ENCODE measurements at regions not wholly inside any gene's neighbourhood (a gene's known extent, or its start where the extent isn't known, plus 50 kb on each side); places are given as distances from the start of the nearest gene placed in this dataset.
A peak's percentile ranks its signal among the peaks of the same experiment; 100 is the strongest.
"Not testable (repeated sequence)": the region's sequence is repeated elsewhere in the genome, so short reads cannot be mapped to it uniquely, and the experiment has no call there.

DNA sequence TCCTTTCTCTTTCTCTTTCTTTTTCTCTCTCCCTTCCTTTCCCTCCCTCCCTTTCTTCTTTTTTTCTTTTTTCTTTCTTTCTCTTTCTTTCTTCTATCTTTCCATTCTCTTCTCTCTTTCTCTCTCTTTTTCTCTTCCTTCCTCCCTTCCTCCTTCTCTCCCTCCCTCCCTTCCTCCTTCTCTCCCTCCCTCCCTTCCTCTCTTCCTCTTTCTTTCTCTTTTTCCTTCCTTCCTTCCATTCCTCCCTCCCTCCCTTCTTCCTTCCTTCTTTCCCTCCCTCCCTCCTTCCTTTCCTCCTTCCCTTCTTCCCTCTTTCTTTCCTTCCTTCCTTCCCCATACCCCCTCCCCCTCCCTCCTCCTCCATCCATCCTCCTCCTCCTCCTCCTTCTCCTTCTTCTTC is 243.3 kb upstream of the CTNND2 start:
- no peak for DNase-seq (ENCODE audit: low read depth)

DNA sequence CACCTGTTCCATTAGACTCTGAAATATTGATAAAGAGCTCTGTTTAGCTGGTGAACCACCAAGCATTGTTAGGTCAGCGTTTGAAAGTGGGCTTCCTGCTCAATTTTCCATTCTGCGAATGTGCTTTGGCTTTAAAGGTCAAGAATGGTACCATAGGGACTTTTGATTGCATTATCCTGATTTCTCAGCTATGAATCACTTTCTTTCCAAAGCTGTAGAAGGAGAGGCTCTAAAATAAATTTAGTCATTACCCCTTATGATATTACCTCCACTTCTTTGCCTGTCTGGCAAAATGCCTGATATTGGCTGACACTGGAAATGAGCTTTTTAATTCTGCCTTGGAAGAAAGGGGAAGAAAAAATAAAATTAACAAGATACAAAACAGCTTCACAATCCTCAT is 237.2 kb upstream of the CTNND2 start:
- peak; percentile 27 for DNase-seq (ENCODE audit: low read depth)

DNA sequence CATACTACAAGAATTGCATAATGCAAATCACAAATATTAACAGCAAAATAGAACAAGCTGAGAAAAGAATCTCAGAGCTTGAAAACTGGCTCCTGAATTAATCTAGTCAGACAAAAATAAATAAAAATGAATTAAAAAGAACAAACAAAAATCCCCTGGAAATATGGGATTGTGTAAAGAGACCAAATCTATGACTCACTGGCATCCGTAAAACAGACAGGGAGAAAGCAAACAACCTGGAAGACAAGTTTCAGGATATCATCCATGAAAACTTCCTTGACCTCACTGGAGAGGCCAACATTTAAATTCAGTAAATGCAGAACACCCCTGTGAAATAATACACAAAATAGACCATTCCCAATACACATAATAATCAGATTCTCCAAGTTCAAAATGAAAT is 229.3 kb upstream of the CTNND2 start:
- no peak for DNase-seq (ENCODE audit: low read depth)

DNA sequence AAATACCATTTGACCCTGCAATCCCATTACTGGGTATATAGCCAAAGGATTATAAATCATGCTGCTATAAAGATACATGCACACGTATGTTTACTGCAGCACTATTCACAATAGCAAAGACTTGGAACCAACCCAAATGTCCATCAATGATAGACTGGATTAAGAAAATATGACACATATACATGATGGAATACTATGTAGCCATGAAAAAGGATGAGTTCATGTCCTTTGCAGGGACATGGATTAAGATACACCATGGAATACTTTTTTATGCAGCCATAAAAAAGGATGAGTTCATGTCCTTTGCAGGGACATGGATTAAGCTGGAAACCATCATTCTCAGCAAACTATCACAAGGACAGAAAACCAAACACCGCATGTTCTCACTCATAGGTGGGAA is 226.8 kb upstream of the CTNND2 start:
- not testable (repeated sequence) for DNase-seq (ENCODE audit: low read depth)

DNA sequence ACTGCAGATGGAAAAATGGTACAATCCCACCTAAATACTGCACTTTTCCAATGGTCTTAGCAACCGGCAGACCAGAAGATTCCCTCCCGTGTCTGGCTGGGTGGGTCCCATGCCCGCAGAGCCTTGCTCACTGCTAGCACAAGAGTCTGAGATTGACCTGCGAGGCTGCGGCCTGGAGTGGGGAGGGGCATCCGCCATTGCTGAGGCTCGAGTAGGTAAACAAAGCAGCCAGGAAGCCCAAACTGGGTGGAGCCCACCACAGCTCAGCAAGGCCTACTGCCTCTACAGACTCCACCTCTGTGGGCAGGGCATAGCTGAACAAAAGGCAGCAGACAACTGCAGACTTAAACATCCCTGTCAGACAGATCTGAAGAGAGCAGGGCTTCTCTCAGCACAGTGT is 221.6 kb upstream of the CTNND2 start:
- no peak for DNase-seq (ENCODE audit: low read depth)

DNA sequence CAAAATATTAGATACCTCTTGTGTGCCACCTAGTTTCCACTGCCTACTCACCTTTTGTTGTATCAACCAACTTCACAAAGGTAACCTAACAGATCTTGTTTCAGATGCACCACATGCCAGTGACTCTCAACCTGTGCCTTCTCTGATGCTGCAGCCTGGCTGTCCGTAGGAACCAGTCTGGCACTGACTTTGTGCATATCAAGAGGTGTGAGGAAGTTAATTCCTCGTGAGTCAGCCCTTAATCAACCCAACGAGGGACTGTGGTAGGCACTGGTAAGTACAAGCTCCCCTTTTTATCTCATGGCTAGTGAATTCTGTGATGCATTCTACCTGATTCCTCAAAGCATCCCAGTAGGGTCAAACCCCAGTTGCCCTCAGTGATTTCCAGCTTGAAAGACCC is 215.4 kb upstream of the CTNND2 start:
- DNase-seq (ENCODE audit: low read depth) = no peak

DNA sequence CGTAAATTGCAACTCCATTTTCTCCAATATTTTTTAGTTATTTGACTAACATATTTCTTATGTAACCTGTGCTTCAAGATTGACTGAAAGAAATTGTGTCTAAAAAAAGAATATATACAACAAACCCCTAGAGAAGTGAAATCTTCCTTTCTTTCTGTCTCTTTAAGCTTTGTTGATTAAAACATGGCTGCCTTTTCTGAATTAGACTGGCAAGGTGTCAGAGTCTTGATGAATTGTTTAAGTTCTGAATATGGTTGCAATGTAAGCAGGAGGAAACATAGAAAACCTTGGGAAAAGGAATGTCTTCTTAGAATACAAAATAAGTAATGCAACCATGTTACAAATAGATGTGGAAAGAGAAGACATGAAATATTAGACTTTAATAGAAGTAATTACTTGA is 209.8 kb upstream of the CTNND2 start:
- DNase-seq (ENCODE audit: low read depth) = no peak

DNA sequence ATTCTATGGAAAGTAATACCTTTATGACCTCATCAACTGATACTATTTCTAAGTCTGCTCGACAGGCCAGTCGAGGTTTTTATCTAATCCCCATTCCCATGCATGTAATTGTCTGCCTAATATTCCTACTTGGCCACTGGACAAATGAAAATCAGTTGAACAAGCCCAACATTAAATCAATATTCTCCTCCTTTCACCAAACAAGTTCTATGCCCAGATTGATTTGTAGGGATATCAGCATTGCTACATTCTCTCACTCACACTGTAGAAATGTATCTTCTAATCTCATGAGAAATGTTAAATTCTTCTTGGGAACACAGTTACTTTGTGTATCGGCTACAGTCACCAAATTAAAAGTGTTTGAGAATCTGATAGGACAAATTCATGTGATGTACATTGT is 208.8 kb upstream of the CTNND2 start:
- no peak for DNase-seq (ENCODE audit: low read depth)

DNA sequence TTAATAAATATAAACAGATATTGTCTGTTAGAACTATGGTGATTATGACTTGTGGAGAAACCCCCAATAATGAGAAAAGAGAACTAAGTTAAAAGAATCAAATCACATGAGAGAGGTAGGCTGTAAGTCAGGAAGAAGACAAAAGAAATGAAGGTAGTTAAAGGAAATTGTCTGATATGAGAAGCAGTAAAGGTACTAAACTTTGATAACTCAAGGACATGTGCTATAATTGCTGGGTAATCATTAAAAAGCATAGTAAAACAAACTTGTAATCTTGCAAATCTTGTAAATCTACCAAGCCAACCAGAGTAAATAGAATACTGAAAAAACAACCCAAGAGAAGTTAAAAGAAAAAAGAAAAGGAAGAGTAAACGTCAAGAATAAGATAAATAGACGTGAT is 207.0 kb upstream of the CTNND2 start:
- no peak for DNase-seq (ENCODE audit: low read depth)

DNA sequence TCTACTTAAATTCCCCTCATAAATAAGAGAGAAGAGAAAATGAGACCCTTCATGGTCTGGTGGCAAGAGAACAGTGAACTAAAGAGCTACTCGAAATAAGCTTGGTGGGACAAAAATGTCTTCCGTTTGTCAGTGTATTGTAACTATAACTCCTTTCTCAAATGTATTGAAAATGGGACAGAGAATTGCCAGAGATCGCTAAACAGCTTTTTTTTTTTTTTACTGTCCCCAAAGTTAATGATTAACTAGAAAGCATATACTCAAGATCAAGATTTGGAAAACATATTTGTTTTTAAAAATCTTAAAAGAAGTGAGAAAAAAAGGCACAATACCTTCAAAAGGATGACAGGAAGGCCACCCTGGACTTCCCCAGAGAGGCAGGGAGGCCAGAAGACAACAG is 206.4 kb upstream of the CTNND2 start:
- no peak for DNase-seq (ENCODE audit: low read depth)

DNA sequence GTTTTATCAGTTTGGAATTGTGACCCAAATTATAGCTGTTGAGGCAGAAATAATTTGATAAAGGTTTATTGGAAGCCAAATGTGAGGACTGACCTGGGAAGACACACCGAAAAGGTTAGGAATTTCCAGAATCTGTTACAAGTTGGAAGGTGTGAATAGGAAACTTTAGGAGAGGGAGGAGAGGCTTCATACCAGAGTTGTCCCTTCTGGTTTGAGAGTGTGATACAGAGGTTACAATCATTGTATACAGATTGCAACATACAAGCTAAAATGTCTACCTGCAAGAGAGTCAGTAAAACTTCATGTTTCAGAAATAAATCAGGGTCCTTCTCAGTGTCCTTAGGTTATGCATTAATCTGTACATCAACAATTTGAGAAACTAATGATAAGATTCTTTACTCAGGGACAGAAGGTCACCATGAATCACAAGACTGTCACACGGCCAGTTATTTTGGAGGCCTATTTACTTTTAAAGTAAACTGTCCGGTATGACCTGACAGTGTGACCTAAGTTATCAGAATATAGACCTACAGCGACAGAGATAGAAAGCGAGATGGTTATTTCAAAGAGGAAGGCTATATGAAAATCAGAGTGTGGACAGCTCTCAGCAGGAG is 204.9 kb upstream of the CTNND2 start:
- DNase-seq (ENCODE audit: low read depth) = no peak

DNA sequence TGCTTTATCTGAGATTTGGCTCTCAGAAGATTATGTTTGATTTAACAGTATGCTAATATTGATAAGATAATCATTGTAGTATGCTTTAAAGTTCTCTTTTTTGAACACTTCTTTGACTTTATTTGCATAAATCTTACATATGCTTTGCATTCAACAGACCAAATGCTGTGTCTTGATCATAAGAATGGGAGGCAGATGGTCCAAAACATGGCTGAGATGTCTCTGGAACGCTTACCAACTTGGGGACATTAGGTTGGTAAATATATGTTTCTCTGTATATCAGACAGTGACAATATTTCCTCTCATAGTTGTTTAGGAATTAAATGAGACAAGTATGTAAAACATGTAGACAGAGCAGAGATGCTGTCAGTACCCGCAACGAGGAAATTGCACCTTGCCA is 197.9 kb upstream of the CTNND2 start:
- DNase-seq (ENCODE audit: low read depth) = no peak

DNA sequence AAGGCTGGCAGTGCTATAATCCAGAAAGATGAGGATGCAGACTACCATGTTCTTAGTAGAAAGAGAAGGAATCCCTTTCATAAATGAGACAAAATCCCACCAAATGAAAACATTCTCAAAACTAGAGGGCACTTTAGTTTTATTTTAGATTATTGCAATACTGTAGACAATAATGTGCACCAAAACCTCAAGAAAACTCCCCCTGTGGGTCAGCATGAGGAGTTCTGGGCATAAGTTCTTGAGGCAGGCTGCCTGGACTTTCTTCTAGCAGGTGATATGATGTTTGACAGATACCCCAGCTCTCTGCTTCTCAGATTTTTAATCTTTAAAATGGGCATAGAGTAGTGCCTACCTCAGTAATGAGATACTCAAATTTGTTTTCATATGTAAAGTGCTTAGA is 196.3 kb upstream of the CTNND2 start:
- DNase-seq (ENCODE audit: low read depth) = peak; percentile 4

DNA sequence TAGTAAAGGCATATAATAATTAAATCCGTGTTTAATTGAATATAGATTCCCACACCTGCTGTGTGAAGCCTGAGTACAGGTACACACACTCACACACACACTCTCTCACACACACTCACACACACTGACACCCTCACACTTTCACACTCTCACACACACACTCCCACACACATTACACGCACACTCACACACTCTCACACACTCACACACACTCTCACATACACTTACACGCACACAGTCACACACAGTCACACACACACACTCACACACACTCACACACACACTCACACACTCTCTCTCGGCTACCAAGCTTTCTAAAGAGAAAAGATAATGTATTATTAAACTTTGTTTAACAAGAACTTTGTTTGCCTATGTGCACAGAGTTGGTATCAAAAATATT is 195.1 kb upstream of the CTNND2 start:
- DNase-seq (ENCODE audit: low read depth) = no peak

DNA sequence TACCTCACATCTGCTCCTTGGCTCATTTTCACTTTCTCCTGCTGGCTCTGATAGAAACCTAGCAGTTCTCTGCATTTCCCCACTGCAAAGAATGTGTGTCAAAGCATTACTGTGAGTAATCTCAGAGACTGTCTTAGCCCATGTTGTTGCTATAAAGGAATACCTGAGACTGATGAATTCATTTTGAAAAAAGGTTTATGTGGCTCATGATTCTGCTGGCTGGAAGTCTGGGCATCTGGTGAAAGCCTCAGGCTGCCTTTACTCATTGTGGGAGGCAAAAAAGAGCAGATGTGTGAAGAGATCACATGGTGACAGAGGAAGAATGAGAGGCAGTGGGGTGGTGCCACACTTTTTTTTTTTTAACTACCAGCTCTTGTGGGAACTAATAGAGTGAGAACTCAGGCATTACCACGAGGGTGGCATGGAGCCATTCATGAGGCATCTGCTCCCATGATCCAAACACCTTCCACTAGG is 191.6 kb upstream of the CTNND2 start:
- DNase-seq (ENCODE audit: low read depth) = peak; percentile 78

DNA sequence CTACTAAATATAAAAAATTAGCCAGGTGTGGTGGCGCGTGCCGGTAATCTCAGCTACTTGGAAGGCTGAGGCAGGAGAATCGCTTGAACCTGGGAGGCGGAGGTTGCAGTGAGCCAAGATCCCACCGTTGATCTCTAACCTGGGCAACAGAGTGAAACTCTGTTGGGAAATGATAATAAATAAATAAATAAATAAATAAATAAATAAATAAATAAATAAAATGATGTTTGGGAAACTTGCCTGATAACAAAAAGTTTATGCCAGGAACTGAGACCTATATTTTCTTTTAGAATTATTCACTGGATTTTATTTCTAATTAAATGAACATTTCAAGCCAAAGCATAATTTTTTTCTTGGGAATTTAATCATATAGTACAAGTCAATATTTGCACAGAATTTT is 189.3 kb upstream of the CTNND2 start:
- DNase-seq (ENCODE audit: low read depth) = no peak

DNA sequence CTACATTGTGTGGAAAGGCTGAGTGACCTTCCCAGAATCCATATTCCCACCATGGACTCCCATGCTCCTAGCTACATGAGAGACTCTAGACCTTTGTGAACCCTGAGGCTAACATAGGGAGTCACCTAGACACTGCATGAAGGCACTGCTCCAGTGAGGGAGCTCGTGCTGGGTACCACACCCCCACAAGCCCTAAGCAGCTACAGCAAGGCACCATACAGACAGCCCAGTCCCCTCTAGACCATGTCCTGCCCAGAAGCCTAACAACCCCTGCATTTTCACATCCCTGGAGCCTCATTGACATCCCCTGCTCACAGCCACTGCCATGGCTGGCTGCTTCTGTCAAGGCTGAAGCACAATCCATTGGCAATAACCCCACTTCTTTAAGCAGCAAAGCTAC is 176.5 kb upstream of the CTNND2 start:
- no peak for DNase-seq (ENCODE audit: low read depth)

DNA sequence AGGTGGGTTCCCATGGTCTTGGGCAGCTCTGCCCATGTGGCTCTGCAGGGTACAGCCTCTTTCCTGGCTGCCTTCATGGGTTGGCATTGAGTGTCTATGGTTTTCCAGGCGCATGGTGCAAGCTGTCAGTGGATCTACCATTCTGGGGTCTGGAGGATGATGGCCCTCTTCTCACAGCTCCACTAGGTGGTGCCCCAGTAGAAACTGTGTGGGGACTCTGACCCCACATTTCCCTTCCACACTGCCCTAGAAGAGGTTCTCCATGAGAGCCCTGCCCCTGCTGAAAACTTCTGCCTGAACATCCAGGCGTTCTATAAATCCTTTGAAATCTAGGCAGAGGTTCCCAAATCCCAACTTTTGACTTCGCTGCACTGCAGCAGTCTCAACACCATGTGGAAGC is 174.0 kb upstream of the CTNND2 start:
- not testable (repeated sequence) for DNase-seq (ENCODE audit: low read depth)

DNA sequence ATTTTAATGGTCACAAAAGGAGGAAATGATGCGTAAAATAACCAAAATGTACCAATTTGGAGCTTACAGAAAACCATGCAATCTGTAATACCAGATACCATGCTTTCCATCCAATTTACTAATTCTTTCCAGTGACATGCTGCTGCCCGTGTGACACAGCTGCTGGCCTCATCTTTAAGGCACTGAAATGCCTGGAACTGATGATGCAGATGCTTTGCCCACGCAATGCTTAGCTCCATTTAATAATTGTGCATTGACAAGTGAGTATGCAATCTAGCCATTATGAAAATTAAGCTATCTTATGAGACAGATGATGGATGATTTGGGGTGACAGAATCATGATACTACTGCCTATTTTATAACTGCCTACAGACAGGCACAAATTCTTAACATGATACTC is 169.2 kb upstream of the CTNND2 start:
- no peak for DNase-seq (ENCODE audit: low read depth)

DNA sequence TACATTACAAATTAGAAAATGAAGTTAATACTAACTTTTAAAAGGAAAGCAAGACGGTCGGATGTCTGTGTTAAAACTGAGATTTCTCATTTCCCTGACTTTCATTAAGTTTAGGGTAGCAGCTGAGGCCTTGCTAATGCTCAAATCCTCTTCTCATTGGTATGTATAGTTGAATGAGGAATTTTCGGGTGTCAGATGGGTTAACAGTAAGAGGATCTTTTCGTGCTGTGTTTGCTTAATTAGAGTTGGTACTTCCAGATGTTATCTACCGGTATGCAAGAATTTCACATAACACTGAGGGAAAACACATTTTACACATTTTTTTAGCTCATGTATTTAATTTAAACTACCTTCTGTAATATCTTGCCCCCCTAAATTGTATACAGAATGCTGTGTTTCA is 168.2 kb upstream of the CTNND2 start:
- DNase-seq (ENCODE audit: low read depth) = no peak

DNA sequence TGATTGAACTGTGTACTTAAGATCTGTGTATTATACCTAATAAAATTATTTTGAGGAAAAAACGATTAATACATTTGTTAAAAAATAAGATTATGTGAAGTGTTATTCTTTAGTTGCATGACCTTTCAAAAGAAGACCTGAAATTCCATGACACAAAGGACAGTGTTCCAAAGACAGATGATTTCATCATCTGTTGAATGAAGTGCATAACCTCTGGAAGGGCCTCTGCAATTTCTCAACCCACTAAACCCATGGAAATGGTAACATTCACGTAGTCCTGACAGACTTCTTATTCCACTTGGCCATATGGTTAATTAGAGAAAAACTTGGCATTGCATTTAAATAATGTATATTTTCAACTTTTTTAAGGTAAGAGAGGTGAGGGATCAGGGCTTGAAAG is 167.2 kb upstream of the CTNND2 start:
- no peak for DNase-seq (ENCODE audit: low read depth)

DNA sequence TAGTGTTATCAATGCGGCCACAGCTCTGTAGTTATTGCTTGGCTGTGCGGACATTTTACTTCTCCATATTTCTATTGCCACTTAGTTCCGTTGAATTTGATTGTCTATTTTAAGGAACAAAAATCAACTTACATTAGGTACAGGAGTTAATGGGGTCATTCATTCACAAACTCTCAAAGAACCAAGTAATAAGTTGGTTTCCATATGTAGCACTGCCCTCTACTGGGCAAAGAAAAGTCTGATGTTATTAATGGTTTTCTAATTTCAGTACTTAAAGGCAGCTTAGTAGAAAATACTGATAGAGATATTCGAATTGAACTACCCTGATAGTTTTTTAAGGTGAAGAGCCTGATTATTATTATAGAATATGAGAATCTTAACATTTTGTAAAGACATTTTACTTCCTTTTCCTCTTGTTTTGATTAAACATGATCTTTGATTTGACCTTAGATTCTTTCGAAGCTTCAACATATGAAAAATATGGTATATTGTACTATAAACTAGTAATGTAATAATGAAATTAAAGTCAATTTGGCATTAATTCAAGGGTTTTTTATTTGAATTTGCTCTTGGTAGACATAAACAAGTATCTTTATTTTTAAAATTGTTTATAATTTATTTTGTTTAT is 119.5 kb upstream of the CTNND2 start:
- peak; percentile 51 for DNase-seq (ENCODE audit: low read depth)

DNA sequence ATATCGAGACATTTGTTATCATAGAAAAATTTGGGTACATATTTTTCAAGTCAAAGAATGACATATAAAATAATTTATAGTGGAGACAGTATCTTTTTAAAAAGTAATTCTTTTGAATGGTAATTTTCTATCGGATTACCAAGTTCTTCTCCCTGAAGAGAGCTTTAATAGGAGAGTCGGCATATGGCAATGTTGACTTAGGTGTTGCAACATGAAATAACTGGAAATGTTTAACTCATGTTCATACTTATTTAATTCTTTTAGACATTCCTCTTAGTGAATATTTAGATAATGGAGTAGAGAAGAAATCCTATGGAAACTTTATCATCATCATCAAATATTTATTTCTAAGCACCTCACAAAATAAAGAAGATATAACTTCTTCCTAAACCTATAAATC is 118.2 kb upstream of the CTNND2 start:
- no peak for DNase-seq (ENCODE audit: low read depth)

DNA sequence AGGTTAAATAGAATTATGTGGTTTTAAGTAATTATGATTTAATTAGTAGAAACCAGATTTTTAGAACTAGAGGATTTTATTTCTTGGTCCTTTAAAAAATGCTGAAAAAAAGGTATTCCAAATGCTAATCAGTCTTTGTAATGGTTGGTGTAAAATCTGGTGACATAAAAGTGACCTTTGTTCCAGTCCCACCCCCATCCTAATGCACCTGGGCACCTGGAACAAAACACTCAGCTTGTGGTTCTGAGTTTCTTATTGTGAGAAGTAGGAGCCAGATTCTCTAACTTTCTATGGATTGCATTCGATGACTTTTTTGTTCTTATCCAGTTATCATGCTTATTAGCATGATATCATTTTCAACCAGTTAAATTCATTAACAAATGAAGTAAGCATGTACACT is 115.1 kb upstream of the CTNND2 start:
- no peak for DNase-seq (ENCODE audit: low read depth)

All from M059J (cell line).